ENCODE measurements at regions not wholly inside any gene's neighbourhood (a gene's known extent, or its start where the extent isn't known, plus 50 kb on each side); places are given as distances from the start of the nearest gene placed in this dataset.

GRCh38 chr18:43578211-43578610 lies 300.9 kb upstream of the SYT4 start:
- no peak for DNase-seq

- DNase-seq = no peak
Measured at GRCh38 chr18:43578706-43579105, 301.4 kb upstream of the SYT4 start.

GRCh38 chr18:43581936-43582519 lies 304.7 kb upstream of the SYT4 start:
- DNase-seq = no peak

GRCh38 chr18:43587538-43588153 lies 310.4 kb upstream of the SYT4 start:
- no peak for DNase-seq

GRCh38 chr18:43588838-43589237 lies 311.5 kb upstream of the SYT4 start:
- DNase-seq = no peak

- no peak for DNase-seq
Measured at GRCh38 chr18:43589611-43590151, 312.4 kb upstream of the SYT4 start.

- DNase-seq = no peak
Measured at GRCh38 chr18:43590182-43590903, 313.1 kb upstream of the SYT4 start.

- DNase-seq = no peak
Measured at GRCh38 chr18:43592269-43592668, 315.0 kb upstream of the SYT4 start.

- no peak for DNase-seq
Measured at GRCh38 chr18:43596105-43596712, 318.9 kb upstream of the SYT4 start.

GRCh38 chr18:43601432-43601831 lies 324.1 kb upstream of the SYT4 start:
- DNase-seq = no peak

- no peak for DNase-seq
Measured at GRCh38 chr18:43605224-43605623, 327.9 kb upstream of the SYT4 start.

GRCh38 chr18:43606795-43607194 lies 329.5 kb upstream of the SYT4 start:
- no peak for DNase-seq

- no peak for DNase-seq
Measured at GRCh38 chr18:43620936-43621335, 343.6 kb upstream of the SYT4 start.

GRCh38 chr18:43622024-43622423 lies 344.7 kb upstream of the SYT4 start:
- DNase-seq = no peak

- DNase-seq = no peak
Measured at GRCh38 chr18:43625582-43625981, 348.3 kb upstream of the SYT4 start.

- DNase-seq = no peak
Measured at GRCh38 chr18:43627848-43628530, 350.7 kb upstream of the SYT4 start.

- no peak for DNase-seq
Measured at GRCh38 chr18:43634994-43635393, 357.7 kb upstream of the SYT4 start.

GRCh38 chr18:43635397-43635796 lies 358.1 kb upstream of the SYT4 start:
- no peak for DNase-seq

- DNase-seq = no peak
Measured at GRCh38 chr18:43642727-43643330, 365.5 kb upstream of the SYT4 start.

- DNase-seq = no peak
Measured at GRCh38 chr18:43648002-43648401, 370.7 kb upstream of the SYT4 start.

GRCh38 chr18:43649649-43650357 lies 372.5 kb upstream of the SYT4 start:
- no peak for DNase-seq

- DNase-seq = no peak
Measured at GRCh38 chr18:43650426-43650825, 373.1 kb upstream of the SYT4 start.

Measured in SIG-M5 (cell line).